GM12878 (cell line): ENCODE measurements at regions not wholly inside any gene's neighbourhood (a gene's known extent, or its start where the extent isn't known, plus 50 kb on each side); places are given as distances from the start of the nearest gene placed in this dataset.

Experiments used
- ATAC-seq: fragments of 200-7000 bp; cut with Tn5 transposase; 3 replicates; pipeline ENCODE4 v1.9.1; 2020; ENCODE audit warnings: mild to moderate bottlenecking, moderate library complexity
- BruUV-seq: library from RNA; stranded (reverse); fragments of 400-500 nt; replicated peaks from 2 replicates; lab custom pipeline; 2021; lab: Mats Ljungman, UMichigan
- CTCF ChIA-PET: fragments of 300-600 bp; sonication (Branson Sonifier 250); formaldehyde crosslinking; extraction: SDS; loops from one replicate; lab custom pipeline; 2021; ENCODE audit warnings: inconsistent platforms; lab: Yijun Ruan, JAX
- POLR2A ChIA-PET: fragments of 350-600 bp; formaldehyde crosslinking; extraction: SDS; loops from one replicate; lab custom pipeline; 2021; ENCODE audit warnings: inconsistent platforms; lab: Charles Lee
- RAD21 ChIA-PET: fragments of 300-600 bp; sonication (Branson Sonifier 250); formaldehyde crosslinking; loops from one replicate; lab custom pipeline; 2023; ENCODE audit warnings: antibody characterized with exemption; ENCODE audit not compliant: unreplicated experiment; lab: Charles Lee
- SMC1A ChIA-PET: fragments of 300-600 bp; sonication (Branson Sonifier 250); formaldehyde crosslinking; loops from one replicate; lab custom pipeline; 2023; ENCODE audit not compliant: unreplicated experiment, uncharacterized antibody; lab: Charles Lee
- DNase-seq: peaks from one replicate; pipeline ENCODE4 v3.0.0-alpha.2; 2011; ENCODE audit warnings: low read depth, low spot score
- FAIRE-seq: peaks from 3 replicates; lab custom pipeline; 2011; peaks lifted over from hg19 to GRCh38; lab: Jason Lieb, UNC
- H2AFZ ChIP-seq: 2 replicates; pipeline ENCODE4 v1.6.0; 2011; ENCODE audit warnings: low read depth, low read length, control low read depth; ENCODE audit not compliant: control insufficient read depth
- H3K27ac ChIP-seq: 2 replicates; pipeline ENCODE4 v1.5.1; 2011; ENCODE audit warnings: control low read depth; ENCODE audit not compliant: control insufficient read depth, insufficient read depth
- H3K27me3 ChIP-seq, 2 experiments: replicated peaks in 1 of 2; 2 replicates each; pipeline versions ENCODE4 v1.6.0 to v1.6.1; 2011; ENCODE audit warnings: low read length in 1 of 2; ENCODE audit not compliant: control insufficient read depth in 2 of 2, insufficient read depth in 2 of 2
- H3K36me3 ChIP-seq, 2 experiments: 2 replicates each; pipeline ENCODE4 v1.5.1; 2011; ENCODE audit warnings: low read length in 1 of 2; ENCODE audit not compliant: control insufficient read depth in 2 of 2, insufficient read depth in 2 of 2
- H3K4me1 ChIP-seq: 2 replicates; pipeline ENCODE4 v1.6.1; 2011; ENCODE audit warnings: mild to moderate bottlenecking, low read length, moderate library complexity, mixed read lengths; ENCODE audit not compliant: control insufficient read depth, insufficient read depth
- H3K4me2 ChIP-seq: 2 replicates; pipeline ENCODE4 v1.6.0; 2011; ENCODE audit warnings: control low read depth; ENCODE audit not compliant: control insufficient read depth, insufficient read depth
- H3K4me3 ChIP-seq: fragments of 200-600 bp; sonication (generic); 2 replicates; pipeline ENCODE4 v1.5.1; 2016
- H3K79me2 ChIP-seq: 2 replicates; pipeline ENCODE4 v1.6.0; 2011; ENCODE audit warnings: low read length; ENCODE audit not compliant: control insufficient read depth, insufficient read depth
- H3K9ac ChIP-seq: 2 replicates; pipeline ENCODE4 v1.8.0; 2011; ENCODE audit warnings: low read length, control low read depth, mixed read lengths; ENCODE audit not compliant: control insufficient read depth, insufficient read depth
- H3K9me3 ChIP-seq: replicated peaks from 3 replicates; pipeline ENCODE4 v1.5.1; 2011; ENCODE audit warnings: mild to moderate bottlenecking, low read length; ENCODE audit not compliant: control insufficient read depth, insufficient read depth
- H4K20me1 ChIP-seq: 2 replicates; pipeline ENCODE4 v1.6.0; 2011; ENCODE audit not compliant: control insufficient read depth, insufficient read depth
- CBX3 ChIP-seq: fragments of 200-600 bp; sonication (generic); IDR thresholded peaks from 2 replicates; pipeline ENCODE4 v1.6.1; 2016; ENCODE audit warnings: low read depth, borderline replicate concordance
- EP300 ChIP-seq, 2 experiments: fragments of 150-350 bp in 1 of 2; IDR thresholded peaks; 2 replicates each; pipeline ENCODE4 v1.6.1; 2011 to 2012; ENCODE audit warnings: low read depth in 2 of 2, low read length in 2 of 2, borderline replicate concordance in 1 of 2, improper control_type of control experiment in 1 of 2, inconsistent platforms in 1 of 2; ENCODE audit not compliant: control insufficient read depth in 1 of 2
- KAT2A ChIP-seq: conservative IDR thresholded peaks from 2 replicates; pipeline ENCODE4 v1.6.1; 2011; ENCODE audit warnings: low read depth, low read length; ENCODE audit not compliant: control insufficient read depth
- MEF2A ChIP-seq: IDR thresholded peaks from 2 replicates; pipeline ENCODE4 v1.6.1; 2011; ENCODE audit warnings: low read depth, mild to moderate bottlenecking, low read length, moderate library complexity; ENCODE audit not compliant: insufficient read depth
- MYB ChIP-seq: fragments of 150-350 bp; IDR thresholded peaks from 2 replicates; pipeline ENCODE4 v1.6.1; 2014; ENCODE audit warnings: mild to moderate bottlenecking, low read depth, low read length, borderline replicate concordance
- MYC ChIP-seq: IDR thresholded peaks from 2 replicates; pipeline ENCODE4 v1.6.1; 2011; ENCODE audit warnings: mild to moderate bottlenecking, low read length, moderate library complexity, inconsistent platforms; ENCODE audit not compliant: insufficient read depth, insufficient replicate concordance, insufficient read length, severe bottlenecking
- NFYA ChIP-seq: IDR thresholded peaks from 2 replicates; pipeline ENCODE4 v1.6.1; 2011; ENCODE audit warnings: low read depth, mild to moderate bottlenecking, low read length, improper control_type of control experiment, borderline replicate concordance
- NFYB ChIP-seq: IDR thresholded peaks from 2 replicates; pipeline ENCODE4 v1.6.1; 2011; ENCODE audit warnings: low read depth, mild to moderate bottlenecking, low read length, improper control_type of control experiment, moderate library complexity; ENCODE audit not compliant: insufficient read depth
- PML ChIP-seq: IDR thresholded peaks from 2 replicates; pipeline ENCODE4 v1.6.1; 2012; ENCODE audit warnings: low read length, inconsistent platforms
- RB1 ChIP-seq: fragments of 450-650 bp; formaldehyde crosslinking; IDR thresholded peaks from 2 replicates; pipeline ENCODE4 v1.6.1; 2017; ENCODE audit warnings: mild to moderate bottlenecking, borderline replicate concordance
- SMC3 ChIP-seq: IDR thresholded peaks from 2 replicates; pipeline ENCODE4 v1.6.1; 2011; ENCODE audit warnings: low read length, improper control_type of control experiment, borderline replicate concordance
- YBX1 ChIP-seq: fragments of 450-650 bp; IDR thresholded peaks from 2 replicates; pipeline ENCODE4 v1.6.1; 2016; ENCODE audit warnings: antibody characterized with exemption
- ZNF207 ChIP-seq: fragments of 450-650 bp; IDR thresholded peaks from 2 replicates; pipeline ENCODE4 v1.6.1; 2014; ENCODE audit warnings: antibody characterized with exemption, mild to moderate bottlenecking, borderline replicate concordance
- WGBS: methylation state at CpG from one replicate; pipeline ENCODE4 v1.1.6; 2016; ENCODE audit warnings: low lambda C conversion rate; ENCODE audit not compliant: insufficient replicate concordance, insufficient coverage; ENCODE audit errors: missing lambda C conversion rate; 5-methylcytosine and 5-hydroxymethylcytosine counted together
- in situ Hi-C: fragments of 300-500 bp; cut with MboI; formaldehyde crosslinking; loops from 9 replicates; pipeline ENCODE4 v1.14.3; 2018; ENCODE audit warnings: mixed read lengths
- intact Hi-C: fragments of 100-400 bp; cut with micrococcal nuclease; formaldehyde crosslinking; loops from one replicate; pipeline ENCODE4 v1.14.2; 2022; ENCODE audit not compliant: unreplicated experiment
- TF ChIP-seq, protein P1 (sequence below): fragments of 450-650 bp; IDR thresholded peaks from 2 replicates; pipeline ENCODE4 v1.6.1; 2016; ENCODE audit warnings: mild to moderate bottlenecking
- TF ChIP-seq, protein P2 (sequence below): IDR thresholded peaks from 2 replicates; pipeline ENCODE4 v1.6.1; 2012; ENCODE audit warnings: low read depth, low read length, improper control_type of control experiment
- TF ChIP-seq, protein P3 (sequence below): fragments of 450-650 bp; IDR thresholded peaks from 2 replicates; pipeline ENCODE4 v1.6.1; 2017; ENCODE audit warnings: low read depth, mild to moderate bottlenecking, moderate library complexity

- TF ChIP-seq MYC (no peak), YBX1 (no peak), RB1 (no peak), SMC3 (no peak), PML (no peak), NFYB (no peak)
- TF ChIP-seq, protein P1, sequence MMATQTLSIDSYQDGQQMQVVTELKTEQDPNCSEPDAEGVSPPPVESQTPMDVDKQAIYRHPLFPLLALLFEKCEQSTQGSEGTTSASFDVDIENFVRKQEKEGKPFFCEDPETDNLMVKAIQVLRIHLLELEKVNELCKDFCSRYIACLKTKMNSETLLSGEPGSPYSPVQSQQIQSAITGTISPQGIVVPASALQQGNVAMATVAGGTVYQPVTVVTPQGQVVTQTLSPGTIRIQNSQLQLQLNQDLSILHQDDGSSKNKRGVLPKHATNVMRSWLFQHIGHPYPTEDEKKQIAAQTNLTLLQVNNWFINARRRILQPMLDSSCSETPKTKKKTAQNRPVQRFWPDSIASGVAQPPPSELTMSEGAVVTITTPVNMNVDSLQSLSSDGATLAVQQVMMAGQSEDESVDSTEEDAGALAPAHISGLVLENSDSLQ = no peak
- TF ChIP-seq, protein P2, sequence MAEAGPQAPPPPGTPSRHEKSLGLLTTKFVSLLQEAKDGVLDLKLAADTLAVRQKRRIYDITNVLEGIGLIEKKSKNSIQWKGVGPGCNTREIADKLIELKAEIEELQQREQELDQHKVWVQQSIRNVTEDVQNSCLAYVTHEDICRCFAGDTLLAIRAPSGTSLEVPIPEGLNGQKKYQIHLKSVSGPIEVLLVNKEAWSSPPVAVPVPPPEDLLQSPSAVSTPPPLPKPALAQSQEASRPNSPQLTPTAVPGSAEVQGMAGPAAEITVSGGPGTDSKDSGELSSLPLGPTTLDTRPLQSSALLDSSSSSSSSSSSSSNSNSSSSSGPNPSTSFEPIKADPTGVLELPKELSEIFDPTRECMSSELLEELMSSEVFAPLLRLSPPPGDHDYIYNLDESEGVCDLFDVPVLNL = no peak
Measured at GRCh38 chrX:125604448-125604847, 284.8 kb downstream of the TEX13C start (continued).

GRCh38 chrX:125605145-125605544, 285.5 kb downstream of the TEX13C start:
- no peaks in the 10 kb centered on the region for H4K20me1 ChIP-seq
- no TSS peak for BruUV-seq
- H3K4me2 ChIP-seq = no peak overlapping the region
- TF ChIP-seq NFYA (no peak), EP300 (IDR thresholded peaks at IDR 0.05; ENCODE audit: borderline replicate concordance in 1 of 2, control insufficient read depth in 1 of 2, low read depth in 2 of 2, low read length in 2 of 2) (no peak), YBX1 (no peak), ZNF207 (no peak), MEF2A (no peak), MYC (no peak), MYB (no peak), CBX3 (no peak), KAT2A (no peak)
- TF ChIP-seq, protein P3, sequence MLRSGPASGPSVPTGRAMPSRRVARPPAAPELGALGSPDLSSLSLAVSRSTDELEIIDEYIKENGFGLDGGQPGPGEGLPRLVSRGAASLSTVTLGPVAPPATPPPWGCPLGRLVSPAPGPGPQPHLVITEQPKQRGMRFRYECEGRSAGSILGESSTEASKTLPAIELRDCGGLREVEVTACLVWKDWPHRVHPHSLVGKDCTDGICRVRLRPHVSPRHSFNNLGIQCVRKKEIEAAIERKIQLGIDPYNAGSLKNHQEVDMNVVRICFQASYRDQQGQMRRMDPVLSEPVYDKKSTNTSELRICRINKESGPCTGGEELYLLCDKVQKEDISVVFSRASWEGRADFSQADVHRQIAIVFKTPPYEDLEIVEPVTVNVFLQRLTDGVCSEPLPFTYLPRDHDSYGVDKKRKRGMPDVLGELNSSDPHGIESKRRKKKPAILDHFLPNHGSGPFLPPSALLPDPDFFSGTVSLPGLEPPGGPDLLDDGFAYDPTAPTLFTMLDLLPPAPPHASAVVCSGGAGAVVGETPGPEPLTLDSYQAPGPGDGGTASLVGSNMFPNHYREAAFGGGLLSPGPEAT = no peak
- TF ChIP-seq, all 136 proteins: peak for 0
- H3K9me3 ChIP-seq = no peaks in the 10 kb centered on the region
- in situ Hi-C loops = no loop called here
- H3K27ac ChIP-seq = no peak overlapping the region
- H3K36me3 ChIP-seq = no peaks in the 10 kb centered on the region
- ChIA-PET CTCF (no interaction called here), SMC1A (no interaction called here), POLR2A (no interaction called here), RAD21 (no interaction called here)
- H3K4me1 ChIP-seq = no peaks in the 10 kb centered on the region
- intact Hi-C loops = no loop called here
- no peak overlapping the region for H3K4me3 ChIP-seq
- no peak overlapping the region for H2AFZ ChIP-seq
- H3K9ac ChIP-seq = no peak overlapping the region
- H3K79me2 ChIP-seq = no peaks in the 10 kb centered on the region
- ATAC-seq (no peak), DNase-seq (no peak), FAIRE-seq (no peak)
- H3K27me3 ChIP-seq = no peaks in the 10 kb centered on the region
- WGBS = 0% methylated on average over 2 of the region's 2 CpGs
